RWPE2 (cell line): ENCODE measurements at regions not wholly inside any gene's neighbourhood (a gene's known extent, or its start where the extent isn't known, plus 50 kb on each side); places are given as distances from the start of the nearest gene placed in this dataset.

Source experiments
- ATAC-seq: fragments of 200-7000 bp; cut with Tn5 transposase; 3 replicates; pipeline ENCODE4 v1.9.1; 2021; ENCODE audit warnings: low read depth
- DNase-seq: peaks from one replicate; pipeline ENCODE4 v3.0.0-alpha.2; 2020; ENCODE audit warnings: low spot score
- H3K27ac ChIP-seq: fragments of 450-650 bp; 2 replicates; pipeline ENCODE4 v1.5.1; 2017; ENCODE audit warnings: mild to moderate bottlenecking; ENCODE audit not compliant: poor library complexity, severe bottlenecking
- H3K27me3 ChIP-seq: fragments of 250-450 bp; sonication (Bioruptor Pico); 2 replicates; pipeline ENCODE4 v1.5.1; 2021; ENCODE audit warnings: mild to moderate bottlenecking, moderate library complexity; ENCODE audit not compliant: insufficient read depth, poor library complexity, severe bottlenecking
- H3K36me3 ChIP-seq: fragments of 250-450 bp; sonication (Bioruptor Pico); 2 replicates; pipeline ENCODE4 v1.5.1; 2020; ENCODE audit warnings: low read depth, mild to moderate bottlenecking, moderate library complexity
- H3K4me1 ChIP-seq: fragments of 250-450 bp; sonication (Bioruptor Pico); 2 replicates; pipeline ENCODE4 v1.5.1; 2021; ENCODE audit warnings: mild to moderate bottlenecking, moderate library complexity; ENCODE audit not compliant: insufficient read depth, poor library complexity, severe bottlenecking
- H3K4me3 ChIP-seq: fragments of 250-450 bp; sonication (Bioruptor Pico); 2 replicates; pipeline ENCODE4 v1.5.1; 2021; ENCODE audit warnings: mild to moderate bottlenecking, moderate library complexity; ENCODE audit not compliant: severe bottlenecking
- H3K9me3 ChIP-seq: fragments of 250-450 bp; sonication (Bioruptor Pico); 2 replicates; pipeline ENCODE4 v1.5.1; 2021; ENCODE audit warnings: mild to moderate bottlenecking, moderate library complexity; ENCODE audit not compliant: severe bottlenecking
- TF ChIP-seq, protein P1 (sequence below): fragments of 450-650 bp; IDR thresholded peaks from one replicate; pipeline ENCODE4 v1.5.1; 2017; ENCODE audit warnings: mild to moderate bottlenecking, moderate library complexity; ENCODE audit not compliant: poor library complexity, severe bottlenecking

DNA sequence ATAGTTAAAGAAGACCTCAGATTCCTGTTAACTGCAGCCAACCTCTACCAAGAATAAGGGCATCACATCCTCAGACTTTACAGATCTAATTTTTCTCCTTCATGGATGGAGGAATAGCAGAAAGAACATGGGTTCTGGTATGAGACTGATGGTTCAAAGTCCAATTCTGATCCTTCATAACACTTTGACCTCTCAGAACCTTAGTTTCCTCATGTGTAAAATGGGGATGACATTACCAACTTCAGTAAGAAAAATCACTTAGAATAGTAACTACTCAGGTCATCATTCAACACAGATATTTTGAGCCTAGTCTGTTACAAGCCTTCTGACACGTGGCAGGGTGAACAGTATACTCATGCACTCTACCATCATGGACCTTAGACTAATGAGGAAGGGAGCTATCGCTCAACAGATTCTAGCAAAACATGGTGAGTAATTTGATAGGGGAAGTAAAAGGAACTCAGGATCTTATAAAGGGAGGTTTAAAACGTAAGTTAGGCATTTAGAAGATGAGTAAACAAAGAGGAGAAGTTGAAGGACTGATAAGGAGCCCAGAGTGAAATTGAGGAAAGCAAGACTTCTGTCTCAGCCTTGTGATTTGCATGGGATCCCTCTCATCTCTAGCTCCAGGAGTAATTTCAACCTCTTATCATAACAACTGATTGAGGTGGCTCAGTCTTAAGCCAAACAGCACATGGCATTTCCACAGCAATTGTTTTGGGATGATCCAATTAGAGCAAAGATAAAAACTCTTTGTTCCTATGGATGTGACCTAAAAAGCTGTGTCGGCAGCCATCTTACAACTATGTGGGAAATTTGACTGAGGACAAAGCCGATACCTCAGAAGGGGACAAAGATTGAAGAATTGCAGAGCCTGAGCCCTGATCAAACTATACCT is 69.2 kb upstream of the TCF7L2 start:
- DNase-seq: no peak
- H3K4me1 ChIP-seq: peaks cover 2% of the 10 kb centered on the region

DNA sequence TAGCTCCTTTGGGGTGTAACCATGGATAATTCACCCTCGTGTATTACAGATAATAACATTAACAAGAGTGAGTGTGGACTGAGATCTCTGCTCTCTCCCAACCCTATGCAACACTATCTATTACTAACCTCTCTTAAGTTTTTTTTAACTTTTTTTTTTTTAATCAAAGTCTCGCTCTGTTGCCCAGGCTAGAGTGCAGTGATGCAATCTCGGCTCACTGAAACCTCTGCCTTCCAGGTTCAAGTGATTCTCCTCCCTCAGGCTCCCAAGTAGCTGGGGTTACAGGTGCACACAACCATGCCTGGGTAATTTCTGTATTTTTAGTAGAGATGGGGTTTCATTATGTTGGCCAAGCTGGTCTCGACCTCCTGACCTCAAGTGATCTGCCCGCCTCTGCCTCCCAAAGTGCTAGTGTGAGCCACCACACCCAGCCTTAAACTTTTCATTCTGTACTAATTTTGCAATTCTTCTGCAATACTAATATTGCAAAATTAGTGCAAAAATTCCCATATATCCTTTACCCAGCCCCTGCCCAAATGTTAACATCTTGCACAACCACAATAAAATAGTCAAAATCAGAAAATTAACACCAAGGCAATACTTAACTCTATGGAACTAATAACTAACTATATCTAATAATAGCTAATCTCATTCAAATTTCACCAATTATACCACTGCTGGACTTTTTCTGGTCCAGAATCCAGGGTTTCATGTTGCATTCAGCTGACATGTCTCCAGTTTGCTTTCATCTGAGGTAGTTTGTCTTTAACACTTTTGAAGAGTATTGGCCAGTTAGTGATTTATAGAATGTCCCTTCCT is 66.5 kb upstream of the TCF7L2 start:
- no peaks in the 10 kb centered on the region for H3K4me1 ChIP-seq
- no peaks in the 10 kb centered on the region for H3K36me3 ChIP-seq
- no peak for ATAC-seq
- no peaks in the 10 kb centered on the region for H3K9me3 ChIP-seq
- TF ChIP-seq, protein P1, sequence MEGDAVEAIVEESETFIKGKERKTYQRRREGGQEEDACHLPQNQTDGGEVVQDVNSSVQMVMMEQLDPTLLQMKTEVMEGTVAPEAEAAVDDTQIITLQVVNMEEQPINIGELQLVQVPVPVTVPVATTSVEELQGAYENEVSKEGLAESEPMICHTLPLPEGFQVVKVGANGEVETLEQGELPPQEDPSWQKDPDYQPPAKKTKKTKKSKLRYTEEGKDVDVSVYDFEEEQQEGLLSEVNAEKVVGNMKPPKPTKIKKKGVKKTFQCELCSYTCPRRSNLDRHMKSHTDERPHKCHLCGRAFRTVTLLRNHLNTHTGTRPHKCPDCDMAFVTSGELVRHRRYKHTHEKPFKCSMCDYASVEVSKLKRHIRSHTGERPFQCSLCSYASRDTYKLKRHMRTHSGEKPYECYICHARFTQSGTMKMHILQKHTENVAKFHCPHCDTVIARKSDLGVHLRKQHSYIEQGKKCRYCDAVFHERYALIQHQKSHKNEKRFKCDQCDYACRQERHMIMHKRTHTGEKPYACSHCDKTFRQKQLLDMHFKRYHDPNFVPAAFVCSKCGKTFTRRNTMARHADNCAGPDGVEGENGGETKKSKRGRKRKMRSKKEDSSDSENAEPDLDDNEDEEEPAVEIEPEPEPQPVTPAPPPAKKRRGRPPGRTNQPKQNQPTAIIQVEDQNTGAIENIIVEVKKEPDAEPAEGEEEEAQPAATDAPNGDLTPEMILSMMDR: no peak
- no peak overlapping the region for H3K4me3 ChIP-seq
- no peak overlapping the region for H3K27ac ChIP-seq
- DNase-seq: no peak
- no peaks in the 10 kb centered on the region for H3K27me3 ChIP-seq

More for the DNA sequence above, 69.2 kb upstream of the TCF7L2 start:
- no peak overlapping the region for H3K27ac ChIP-seq
- H3K27me3 ChIP-seq: no peaks in the 10 kb centered on the region
- H3K9me3 ChIP-seq: no peaks in the 10 kb centered on the region
- TF ChIP-seq, protein P1: no peak
- H3K4me3 ChIP-seq: no peak overlapping the region
- no peak for ATAC-seq
- no peaks in the 10 kb centered on the region for H3K36me3 ChIP-seq

DNA sequence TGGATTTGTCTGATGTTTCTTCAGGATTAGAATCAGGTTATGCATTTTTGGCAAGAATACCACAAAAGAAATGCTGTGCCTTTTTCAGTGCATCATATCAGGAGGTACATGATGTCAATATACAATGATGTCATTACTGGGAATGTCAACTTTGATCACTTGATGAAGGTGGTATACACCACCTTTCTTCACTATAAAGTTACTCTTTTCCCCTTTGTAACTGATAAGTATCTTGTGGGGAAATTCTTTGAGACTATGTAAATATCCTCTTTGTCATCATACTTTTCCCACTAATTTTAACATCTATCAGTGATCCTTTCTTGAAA is 65.9 kb upstream of the TCF7L2 start:
- Histone ChIP-seq H3K9me3 (no peaks in the 10 kb centered on the region), H3K4me3 (no peak overlapping the region), H3K36me3 (no peaks in the 10 kb centered on the region), H3K27ac (no peak overlapping the region), H3K4me1 (no peaks in the 10 kb centered on the region), H3K27me3 (no peaks in the 10 kb centered on the region)
- no peak for DNase-seq
- TF ChIP-seq, protein P1: no peak
- ATAC-seq: no peak

DNA sequence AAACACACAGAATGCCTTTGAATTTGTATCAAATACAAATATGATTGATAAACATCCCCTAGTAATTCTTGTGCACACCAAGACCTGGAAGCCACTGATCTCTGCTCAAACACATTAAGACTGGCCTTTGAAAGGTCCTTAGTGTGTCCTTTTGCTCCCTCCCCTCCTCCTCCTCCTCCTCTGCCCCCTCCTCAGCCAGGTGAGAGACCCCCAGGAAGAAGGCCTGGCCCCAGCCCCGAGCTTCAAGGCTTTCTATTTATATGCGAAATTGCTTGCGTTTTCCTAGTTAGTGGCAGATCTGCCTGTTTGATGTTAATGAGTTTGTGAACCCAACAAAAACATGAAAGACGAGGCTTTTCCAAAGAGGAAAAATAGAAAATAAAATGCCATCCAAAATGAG is 63.6 kb upstream of the TCF7L2 start:
- H3K4me1 ChIP-seq: no peaks in the 10 kb centered on the region
- no peak overlapping the region for H3K27ac ChIP-seq
- H3K4me3 ChIP-seq: no peak overlapping the region
- H3K27me3 ChIP-seq: no peaks in the 10 kb centered on the region
- TF ChIP-seq, protein P1: no peak
- DNase-seq (no peak), ATAC-seq (no peak)
- no peaks in the 10 kb centered on the region for H3K36me3 ChIP-seq
- H3K9me3 ChIP-seq: no peaks in the 10 kb centered on the region
